Calu3 (cell line): ENCODE measurements at regions not wholly inside any gene's neighbourhood (a gene's known extent, or its start where the extent isn't known, plus 50 kb on each side); places are given as distances from the start of the nearest gene placed in this dataset.

Experiments used
- BruUV-seq: library from RNA; stranded (reverse); fragments of 400-500 nt; replicated peaks from 2 replicates; lab custom pipeline; 2021; lab: Mats Ljungman, UMichigan
- CTCF ChIA-PET: fragments of 300-600 bp; sonication (Branson Sonifier 250); formaldehyde crosslinking; loops from one replicate; lab custom pipeline; 2022; ENCODE audit warnings: antibody characterized with exemption; lab: Charles Lee
- DNase-seq: peaks from one replicate; pipeline ENCODE4 v3.0.0; 2022
- H3K27ac Mint-ChIP-seq: one replicate; pipeline ENCODE4 v1.8.0; 2022; ENCODE audit warnings: mixed read lengths; ENCODE audit not compliant: unreplicated experiment
- H3K27me3 Mint-ChIP-seq: one replicate; pipeline ENCODE4 v1.8.0; 2022; ENCODE audit warnings: mixed read lengths; ENCODE audit not compliant: unreplicated experiment
- H3K36me3 Mint-ChIP-seq: one replicate; pipeline ENCODE4 v1.8.0; 2022; ENCODE audit warnings: mild to moderate bottlenecking, moderate library complexity, mixed read lengths; ENCODE audit not compliant: insufficient read depth, unreplicated experiment
- H3K4me1 Mint-ChIP-seq: one replicate; pipeline ENCODE4 v1.8.0; 2022; ENCODE audit warnings: mild to moderate bottlenecking, low read depth, mixed read lengths; ENCODE audit not compliant: unreplicated experiment
- H3K4me3 Mint-ChIP-seq: one replicate; pipeline ENCODE4 v1.8.0; 2022; ENCODE audit warnings: mild to moderate bottlenecking, low read depth, moderate library complexity, mixed read lengths; ENCODE audit not compliant: unreplicated experiment
- H3K9me3 Mint-ChIP-seq: one replicate; pipeline ENCODE4 v1.8.0; 2022; ENCODE audit warnings: low read depth, mixed read lengths; ENCODE audit not compliant: unreplicated experiment
- intact Hi-C: fragments of 100-400 bp; cut with micrococcal nuclease; formaldehyde crosslinking; loops from one replicate; pipeline ENCODE4 v1.10.0; 2022; ENCODE audit not compliant: unreplicated experiment
- TF ChIP-seq, protein P1 (sequence below): fragments of 200-600 bp; IDR thresholded peaks from one replicate; pipeline ENCODE4 v1.8.0; 2022; ENCODE audit warnings: antibody characterized with exemption; ENCODE audit not compliant: unreplicated experiment

DNA sequence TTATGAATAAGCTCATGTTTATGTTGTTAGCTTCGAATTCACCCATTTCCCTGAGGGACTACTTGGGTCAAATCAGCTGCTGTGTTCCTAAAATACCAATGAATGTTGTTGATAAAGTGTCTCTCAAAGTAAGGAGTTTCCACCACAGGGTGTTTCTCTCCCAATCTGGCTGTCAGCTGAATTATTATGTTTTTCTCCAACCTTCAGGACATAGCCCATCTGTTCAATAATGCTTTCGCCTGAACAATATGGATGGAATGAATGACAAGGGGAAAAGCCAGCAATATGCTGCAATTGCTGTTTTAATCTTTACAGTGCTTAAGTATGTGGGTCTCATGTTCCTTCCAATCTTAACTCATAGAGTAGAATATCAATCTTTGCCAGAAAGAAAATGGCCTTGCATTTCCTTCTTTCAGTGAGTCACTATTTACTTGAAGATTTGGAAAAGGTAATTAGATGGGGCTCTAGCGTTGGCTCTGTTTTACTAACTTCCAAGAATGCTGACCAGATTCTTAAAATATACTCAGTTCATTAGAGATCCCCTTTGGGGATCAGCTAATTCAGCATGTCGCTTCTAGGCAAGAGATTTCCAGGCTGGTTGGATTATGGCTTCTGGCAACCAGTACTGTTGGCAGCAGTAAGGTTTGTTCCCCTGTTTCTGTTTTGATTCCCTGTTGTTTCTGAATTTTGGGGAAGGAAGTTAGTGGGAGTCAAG is 410.5 kb downstream of the PPP3CA start:
- no peak overlapping the region for H3K27ac Mint-ChIP-seq
- H3K4me1 Mint-ChIP-seq = no peaks in the 10 kb centered on the region
- TF ChIP-seq, protein P1, sequence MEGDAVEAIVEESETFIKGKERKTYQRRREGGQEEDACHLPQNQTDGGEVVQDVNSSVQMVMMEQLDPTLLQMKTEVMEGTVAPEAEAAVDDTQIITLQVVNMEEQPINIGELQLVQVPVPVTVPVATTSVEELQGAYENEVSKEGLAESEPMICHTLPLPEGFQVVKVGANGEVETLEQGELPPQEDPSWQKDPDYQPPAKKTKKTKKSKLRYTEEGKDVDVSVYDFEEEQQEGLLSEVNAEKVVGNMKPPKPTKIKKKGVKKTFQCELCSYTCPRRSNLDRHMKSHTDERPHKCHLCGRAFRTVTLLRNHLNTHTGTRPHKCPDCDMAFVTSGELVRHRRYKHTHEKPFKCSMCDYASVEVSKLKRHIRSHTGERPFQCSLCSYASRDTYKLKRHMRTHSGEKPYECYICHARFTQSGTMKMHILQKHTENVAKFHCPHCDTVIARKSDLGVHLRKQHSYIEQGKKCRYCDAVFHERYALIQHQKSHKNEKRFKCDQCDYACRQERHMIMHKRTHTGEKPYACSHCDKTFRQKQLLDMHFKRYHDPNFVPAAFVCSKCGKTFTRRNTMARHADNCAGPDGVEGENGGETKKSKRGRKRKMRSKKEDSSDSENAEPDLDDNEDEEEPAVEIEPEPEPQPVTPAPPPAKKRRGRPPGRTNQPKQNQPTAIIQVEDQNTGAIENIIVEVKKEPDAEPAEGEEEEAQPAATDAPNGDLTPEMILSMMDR = no peak
- H3K9me3 Mint-ChIP-seq = no peaks in the 10 kb centered on the region
- H3K36me3 Mint-ChIP-seq = no peaks in the 10 kb centered on the region
- CTCF ChIA-PET = no interaction called here
- H3K27me3 Mint-ChIP-seq = no peaks in the 10 kb centered on the region
- DNase-seq = no peak
- intact Hi-C loops = no loop called here
- BruUV-seq = no TSS peak
- H3K4me3 Mint-ChIP-seq = no peak overlapping the region

DNA sequence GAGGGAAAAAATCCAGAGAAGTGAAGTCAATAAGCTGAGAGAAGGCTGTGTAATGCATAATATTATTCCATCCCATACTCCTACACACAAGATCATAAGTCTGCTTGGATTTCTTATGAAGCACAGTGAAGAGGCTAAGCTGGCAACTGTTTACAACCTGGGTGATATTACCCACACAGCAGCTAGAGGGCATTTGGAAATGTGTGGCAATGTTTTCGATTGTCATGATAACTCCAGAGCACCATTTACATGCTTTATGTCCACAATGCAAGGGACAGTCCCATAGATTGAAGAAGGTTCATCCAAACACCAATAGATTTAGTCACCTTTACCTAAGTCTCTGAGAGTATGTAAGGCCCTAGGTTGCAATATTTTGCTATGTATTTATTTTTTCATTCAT is 412.2 kb downstream of the PPP3CA start:
- TF ChIP-seq, protein P1 = no peak
- no peak overlapping the region for H3K27ac Mint-ChIP-seq
- no peaks in the 10 kb centered on the region for H3K27me3 Mint-ChIP-seq
- H3K4me1 Mint-ChIP-seq = no peaks in the 10 kb centered on the region
- no TSS peak for BruUV-seq
- no peak overlapping the region for H3K4me3 Mint-ChIP-seq
- CTCF ChIA-PET = no interaction called here
- H3K36me3 Mint-ChIP-seq = no peaks in the 10 kb centered on the region
- H3K9me3 Mint-ChIP-seq = no peaks in the 10 kb centered on the region
- intact Hi-C loops = no loop called here
- DNase-seq = no peak

DNA sequence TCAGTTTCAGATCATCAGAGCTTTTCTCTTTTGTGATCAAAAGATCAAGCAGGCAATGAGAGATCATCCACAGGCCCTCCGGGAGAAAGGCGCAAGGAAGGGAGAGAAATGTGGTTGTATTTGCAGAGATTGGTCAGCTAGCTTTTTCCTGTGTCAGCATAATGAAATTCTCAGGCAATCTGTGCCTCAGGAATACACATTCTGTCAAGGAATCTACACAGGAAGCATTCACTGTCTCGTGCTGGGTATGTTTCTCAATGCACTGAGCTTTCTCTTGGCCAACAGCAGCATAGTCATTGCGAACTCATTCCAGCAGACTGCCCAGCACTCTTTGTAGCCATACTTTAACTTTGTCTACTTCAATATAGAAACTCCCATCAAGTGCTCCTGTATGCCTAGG is 413.7 kb downstream of the PPP3CA start:
- DNase-seq = no peak
- CTCF ChIA-PET = no interaction called here
- H3K9me3 Mint-ChIP-seq = no peaks in the 10 kb centered on the region

DNA sequence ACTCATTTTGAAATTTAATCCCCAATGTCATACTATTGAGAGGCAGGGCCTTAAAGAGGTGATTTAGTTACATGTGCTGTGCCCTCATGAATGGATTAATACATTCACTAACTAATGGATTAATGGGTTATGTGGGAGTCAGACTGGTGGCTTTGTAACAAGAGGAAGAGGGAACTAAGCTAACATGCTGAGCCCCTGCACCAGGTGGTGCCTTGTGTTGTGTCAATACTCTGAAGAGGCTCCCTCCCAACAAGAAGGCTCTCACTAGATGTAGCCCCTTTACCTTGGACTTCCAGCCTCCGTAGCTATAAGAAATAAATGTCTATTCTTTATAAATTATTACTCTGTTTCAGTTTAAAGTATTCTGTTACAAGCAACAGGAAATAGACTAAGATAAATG is 411.9 kb upstream of the EMCN start:
- H3K27ac Mint-ChIP-seq = no peak overlapping the region
- H3K4me1 Mint-ChIP-seq = no peaks in the 10 kb centered on the region
- no peak for DNase-seq
- CTCF ChIA-PET = no interaction called here
- no peaks in the 10 kb centered on the region for H3K27me3 Mint-ChIP-seq
- TF ChIP-seq, protein P1 = no peak
- H3K36me3 Mint-ChIP-seq = no peaks in the 10 kb centered on the region
- no peak overlapping the region for H3K4me3 Mint-ChIP-seq
- BruUV-seq = no TSS peak
- no peaks in the 10 kb centered on the region for H3K9me3 Mint-ChIP-seq
- intact Hi-C loops = no loop called here

More for the DNA sequence above, 413.7 kb downstream of the PPP3CA start:
- no peaks in the 10 kb centered on the region for H3K27me3 Mint-ChIP-seq
- intact Hi-C loops = no loop called here
- BruUV-seq = no TSS peak
- H3K36me3 Mint-ChIP-seq = no peaks in the 10 kb centered on the region
- TF ChIP-seq, protein P1 = no peak
- no peak overlapping the region for H3K27ac Mint-ChIP-seq
- no peaks in the 10 kb centered on the region for H3K4me1 Mint-ChIP-seq
- H3K4me3 Mint-ChIP-seq = no peak overlapping the region
